ENCODE measurements at regions not wholly inside any gene's neighbourhood (a gene's known extent, or its start where the extent isn't known, plus 50 kb on each side); places are given as distances from the start of the nearest gene placed in this dataset.

GRCh38 chr2:191565120-191565519 is 112.8 kb upstream of the NABP1 start:
- DNase-seq, result no peak

- no peak for DNase-seq
Observed at GRCh38 chr2:191565647-191566198, 112.2 kb upstream of the NABP1 start.

GRCh38 chr2:191566344-191566743 is 111.6 kb upstream of the NABP1 start:
- DNase-seq, result peak; percentile 81

GRCh38 chr2:191567206-191567605 is 110.7 kb upstream of the NABP1 start:
- no peak for DNase-seq

- no peak for DNase-seq
Observed at GRCh38 chr2:191569025-191569424, 108.9 kb upstream of the NABP1 start.

GRCh38 chr2:191571163-191571769 is 106.7 kb upstream of the NABP1 start:
- DNase-seq, result peak; percentile 42

- DNase-seq, result no peak
Observed at GRCh38 chr2:191572319-191572718, 105.6 kb upstream of the NABP1 start.

- no peak for DNase-seq
Observed at GRCh38 chr2:191573216-191573615, 104.7 kb upstream of the NABP1 start.

- DNase-seq, result peak; percentile 28
Observed at GRCh38 chr2:191574232-191574631, 103.7 kb upstream of the NABP1 start.

- no peak for DNase-seq
Observed at GRCh38 chr2:191577605-191578004, 100.3 kb upstream of the NABP1 start.

- no peak for DNase-seq
Observed at GRCh38 chr2:191578031-191578430, 99.9 kb upstream of the NABP1 start.

- no peak for DNase-seq
Observed at GRCh38 chr2:191580581-191580980, 97.4 kb upstream of the NABP1 start.

GRCh38 chr2:191581003-191581402 is 96.9 kb upstream of the NABP1 start:
- no peak for DNase-seq

- no peak for DNase-seq
Observed at GRCh38 chr2:191582355-191582754, 95.6 kb upstream of the NABP1 start.

- no peak for DNase-seq
Observed at GRCh38 chr2:191591025-191591424, 86.9 kb upstream of the NABP1 start.

- no peak for DNase-seq
Observed at GRCh38 chr2:191593622-191594385, 84.1 kb upstream of the NABP1 start.

GRCh38 chr2:191597186-191597751 is 80.7 kb upstream of the NABP1 start:
- no peak for DNase-seq

- no peak for DNase-seq
Observed at GRCh38 chr2:191598296-191598695, 79.6 kb upstream of the NABP1 start.

- DNase-seq, result no peak
Observed at GRCh38 chr2:191601060-191601459, 76.9 kb upstream of the NABP1 start.

GRCh38 chr2:191604154-191604553 is 73.8 kb upstream of the NABP1 start:
- no peak for DNase-seq

- DNase-seq, result no peak
Observed at GRCh38 chr2:191607096-191607495, 70.8 kb upstream of the NABP1 start.

- no peak for DNase-seq
Observed at GRCh38 chr2:191610756-191611155, 67.2 kb upstream of the NABP1 start.

GRCh38 chr2:191611614-191612013 is 66.3 kb upstream of the NABP1 start:
- no peak for DNase-seq

GRCh38 chr2:191612496-191612895 is 65.4 kb upstream of the NABP1 start:
- DNase-seq, result peak; percentile 4
